EH (cell line): ENCODE measurements at regions not wholly inside any gene's neighbourhood (a gene's known extent, or its start where the extent isn't known, plus 50 kb on each side); places are given as distances from the start of the nearest gene placed in this dataset.

Experiments
- DNase-seq: peaks from one replicate; pipeline ENCODE4 v3.0.0-alpha.2; 2015; ENCODE audit warnings: low read depth

- DNase-seq, result peak; percentile 74
Measured at GRCh38 chr5:67414712-67415111, 218.1 kb upstream of the CD180 start.

GRCh38 chr5:67413721-67414120, 217.1 kb upstream of the CD180 start:
- DNase-seq, result no peak

- no peak for DNase-seq
Measured at GRCh38 chr5:67409126-67409777, 212.7 kb upstream of the CD180 start.

- DNase-seq, result no peak
Measured at GRCh38 chr5:67407979-67408378, 211.4 kb upstream of the CD180 start.

GRCh38 chr5:67405755-67406154, 209.2 kb upstream of the CD180 start:
- DNase-seq, result no peak

- DNase-seq, result no peak
Measured at GRCh38 chr5:67405101-67405364, 208.4 kb upstream of the CD180 start.

GRCh38 chr5:67404256-67405100, 207.9 kb upstream of the CD180 start:
- DNase-seq, result peak; percentile 48

GRCh38 chr5:67402526-67402925, 205.9 kb upstream of the CD180 start:
- no peak for DNase-seq

- no peak for DNase-seq
Measured at GRCh38 chr5:67401172-67401571, 204.6 kb upstream of the CD180 start.

GRCh38 chr5:67400752-67401151, 204.2 kb upstream of the CD180 start:
- peak; percentile 12 for DNase-seq

- peak; percentile 7 for DNase-seq
Measured at GRCh38 chr5:67395790-67396418, 199.3 kb upstream of the CD180 start.

GRCh38 chr5:67393211-67393610, 196.6 kb upstream of the CD180 start:
- DNase-seq, result no peak

GRCh38 chr5:67390935-67391334, 194.3 kb upstream of the CD180 start:
- DNase-seq, result no peak

- DNase-seq, result no peak
Measured at GRCh38 chr5:67383451-67383850, 186.9 kb upstream of the CD180 start.

- no peak for DNase-seq
Measured at GRCh38 chr5:67381236-67381880, 184.8 kb upstream of the CD180 start.

GRCh38 chr5:67380431-67380830, 183.8 kb upstream of the CD180 start:
- no peak for DNase-seq

GRCh38 chr5:67379753-67380152, 183.2 kb upstream of the CD180 start:
- DNase-seq, result no peak

GRCh38 chr5:67378256-67378655, 181.7 kb upstream of the CD180 start:
- no peak for DNase-seq

GRCh38 chr5:67377631-67378030, 181.0 kb upstream of the CD180 start:
- no peak for DNase-seq

- DNase-seq, result no peak
Measured at GRCh38 chr5:67375606-67376005, 179.0 kb upstream of the CD180 start.

GRCh38 chr5:67374378-67374777, 177.8 kb upstream of the CD180 start:
- DNase-seq, result no peak

- no peak for DNase-seq
Measured at GRCh38 chr5:67373518-67373917, 176.9 kb upstream of the CD180 start.

- no peak for DNase-seq
Measured at GRCh38 chr5:67372887-67373286, 176.3 kb upstream of the CD180 start.
